Gastroesophageal sphincter (tissue), 3 donors: ENCODE measurements at regions not wholly inside any gene's neighbourhood (a gene's known extent, or its start where the extent isn't known, plus 50 kb on each side); places are given as distances from the start of the nearest gene placed in this dataset.
"Not testable (repeated sequence)": the region's sequence is repeated elsewhere in the genome, so short reads cannot be mapped to it uniquely, and the experiment has no call there.

Experiments
- EP300 ChIP-seq: sonication (generic); formaldehyde crosslinking; IDR thresholded peaks from one replicate; pipeline ENCODE4 v1.6.1; 2017; ENCODE audit warnings: antibody characterized with exemption, mild to moderate bottlenecking
- POLR2AphosphoS5 ChIP-seq: sonication (generic); formaldehyde crosslinking; IDR thresholded peaks from one replicate; pipeline ENCODE4 v1.6.1; 2017; ENCODE audit warnings: antibody characterized with exemption
- TF ChIP-seq, protein P1 (sequence below), 4 experiments: fragments of 200-600 bp in 2 of 4; fragments of 450-650 bp in 2 of 4; sonication (generic) in 1 of 4; IDR thresholded peaks; one replicate each; pipeline ENCODE4 v1.5.1; 2017 to 2019; ENCODE audit warnings: antibody characterized with exemption in 4 of 4, mild to moderate bottlenecking in 2 of 4, moderate library complexity in 2 of 4

DNA sequence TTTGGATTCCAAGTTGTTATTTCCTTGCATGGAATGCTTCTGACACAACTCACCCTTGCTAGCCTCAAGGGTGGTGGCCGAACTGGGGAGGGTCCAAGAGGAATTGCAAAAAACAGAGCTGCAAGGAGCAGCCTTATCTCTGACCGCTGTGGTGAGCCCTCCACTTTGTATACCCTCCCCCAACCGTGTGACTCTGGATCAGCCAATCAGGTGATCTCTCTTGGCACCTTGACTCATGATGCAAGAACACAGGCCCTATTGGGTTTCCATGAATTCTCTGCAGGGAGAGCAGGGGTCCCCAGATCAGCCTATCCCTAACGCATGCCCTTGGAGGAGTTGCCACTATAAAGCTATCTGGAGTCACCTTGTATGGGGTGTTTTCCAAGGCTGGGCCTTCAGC, 81.0 kb downstream of the NPIPA5 start:
- TF ChIP-seq, protein P1, sequence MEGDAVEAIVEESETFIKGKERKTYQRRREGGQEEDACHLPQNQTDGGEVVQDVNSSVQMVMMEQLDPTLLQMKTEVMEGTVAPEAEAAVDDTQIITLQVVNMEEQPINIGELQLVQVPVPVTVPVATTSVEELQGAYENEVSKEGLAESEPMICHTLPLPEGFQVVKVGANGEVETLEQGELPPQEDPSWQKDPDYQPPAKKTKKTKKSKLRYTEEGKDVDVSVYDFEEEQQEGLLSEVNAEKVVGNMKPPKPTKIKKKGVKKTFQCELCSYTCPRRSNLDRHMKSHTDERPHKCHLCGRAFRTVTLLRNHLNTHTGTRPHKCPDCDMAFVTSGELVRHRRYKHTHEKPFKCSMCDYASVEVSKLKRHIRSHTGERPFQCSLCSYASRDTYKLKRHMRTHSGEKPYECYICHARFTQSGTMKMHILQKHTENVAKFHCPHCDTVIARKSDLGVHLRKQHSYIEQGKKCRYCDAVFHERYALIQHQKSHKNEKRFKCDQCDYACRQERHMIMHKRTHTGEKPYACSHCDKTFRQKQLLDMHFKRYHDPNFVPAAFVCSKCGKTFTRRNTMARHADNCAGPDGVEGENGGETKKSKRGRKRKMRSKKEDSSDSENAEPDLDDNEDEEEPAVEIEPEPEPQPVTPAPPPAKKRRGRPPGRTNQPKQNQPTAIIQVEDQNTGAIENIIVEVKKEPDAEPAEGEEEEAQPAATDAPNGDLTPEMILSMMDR (IDR thresholded peaks at IDR 0.05) = not testable (repeated sequence)
- not testable (repeated sequence) for TF ChIP-seq EP300, POLR2AphosphoS5
